GM18519 (cell line): ENCODE measurements at regions not wholly inside any gene's neighbourhood (a gene's known extent, or its start where the extent isn't known, plus 50 kb on each side); places are given as distances from the start of the nearest gene placed in this dataset.
"Not testable (repeated sequence)": the region's sequence is repeated elsewhere in the genome, so short reads cannot be mapped to it uniquely, and the experiment has no call there.

Experiments
- ATAC-seq: cut with Tn5 transposase; IDR thresholded peaks from one replicate; pipeline ENCODE4 v1.9.1; 2021; ENCODE audit warnings: mild to moderate bottlenecking, moderate library complexity; ENCODE audit not compliant: unreplicated experiment, low FRiP score

GRCh38 chr20:17822039-17822438 is 122.3 kb downstream of the BANF2 start:
- ATAC-seq, result no peak

GRCh38 chr20:17821606-17822005 is 121.8 kb downstream of the BANF2 start:
- not testable (repeated sequence) for ATAC-seq

- ATAC-seq, result no peak
Observed at GRCh38 chr20:17819395-17820093, 119.8 kb downstream of the BANF2 start.

GRCh38 chr20:17818187-17818586 is 118.4 kb downstream of the BANF2 start:
- ATAC-seq, result no peak

GRCh38 chr20:17816804-17817587 is 117.2 kb downstream of the BANF2 start:
- ATAC-seq, result no peak

GRCh38 chr20:17811628-17811965 is 111.8 kb downstream of the BANF2 start:
- ATAC-seq, result no peak

GRCh38 chr20:17810847-17811627 is 111.3 kb downstream of the BANF2 start:
- ATAC-seq, result no peak

- no peak for ATAC-seq
Observed at GRCh38 chr20:17810062-17810631, 110.4 kb downstream of the BANF2 start.

GRCh38 chr20:17809362-17810061 is 109.7 kb downstream of the BANF2 start:
- ATAC-seq, result no peak

- no peak for ATAC-seq
Observed at GRCh38 chr20:17808782-17809181, 109.0 kb downstream of the BANF2 start.

- no peak for ATAC-seq
Observed at GRCh38 chr20:17808357-17808756, 108.6 kb downstream of the BANF2 start.

GRCh38 chr20:17807651-17808050 is 107.9 kb downstream of the BANF2 start:
- ATAC-seq, result no peak

- ATAC-seq, result no peak
Observed at GRCh38 chr20:17806739-17807441, 107.1 kb downstream of the BANF2 start.

- ATAC-seq, result no peak
Observed at GRCh38 chr20:17806107-17806506, 106.3 kb downstream of the BANF2 start.

- no peak for ATAC-seq
Observed at GRCh38 chr20:17803765-17804164, 104.0 kb downstream of the BANF2 start.

- ATAC-seq, result no peak
Observed at GRCh38 chr20:17799575-17800227, 99.9 kb downstream of the BANF2 start.

GRCh38 chr20:17798601-17799000 is 98.8 kb downstream of the BANF2 start:
- ATAC-seq, result no peak

- ATAC-seq, result no peak
Observed at GRCh38 chr20:17797579-17797978, 97.8 kb downstream of the BANF2 start.

- ATAC-seq, result no peak
Observed at GRCh38 chr20:17797161-17797560, 97.4 kb downstream of the BANF2 start.
